ENCODE measurements at regions not wholly inside any gene's neighbourhood (a gene's known extent, or its start where the extent isn't known, plus 50 kb on each side); places are given as distances from the start of the nearest gene placed in this dataset.
"Not testable (repeated sequence)": the region's sequence is repeated elsewhere in the genome, so short reads cannot be mapped to it uniquely, and the experiment has no call there.

DNA sequence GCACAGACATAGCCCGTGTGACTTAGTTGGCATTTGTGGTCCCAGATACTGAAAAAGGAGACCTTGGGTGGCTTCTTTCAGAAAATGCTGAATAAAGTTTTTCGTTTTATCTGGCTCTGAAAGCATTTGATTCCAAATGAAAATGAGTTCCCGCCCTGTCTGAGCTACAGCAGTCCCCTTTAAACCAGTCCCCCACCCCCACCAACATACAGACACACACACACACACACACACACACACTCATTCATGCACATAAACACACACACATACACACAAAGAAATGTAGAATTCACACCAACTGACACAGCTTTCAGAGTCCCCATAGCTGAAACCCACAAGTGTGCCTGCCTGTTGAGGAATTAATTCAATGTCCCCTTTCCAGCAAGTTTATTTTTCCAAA, 97.0 kb upstream of the SMARCA2 start:
- no peak for DNase-seq

DNA sequence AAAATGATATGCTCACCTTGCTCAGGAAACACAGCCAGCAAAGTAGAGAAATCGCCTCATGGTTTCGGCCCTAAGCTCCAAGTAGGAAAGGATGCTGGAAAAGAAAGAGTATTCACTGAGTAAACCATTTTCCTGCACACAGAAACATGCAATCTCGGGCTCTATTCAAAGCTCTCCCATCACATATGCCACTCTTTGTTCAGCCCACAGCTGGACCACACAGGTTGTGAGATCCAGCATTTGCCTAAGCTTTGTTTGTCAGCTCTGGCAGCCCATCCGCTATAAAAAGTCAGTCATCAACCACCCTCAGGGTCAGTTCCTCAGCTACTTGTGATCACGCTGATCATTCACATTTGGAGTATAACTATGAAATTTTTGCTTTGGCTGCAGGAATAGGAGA, 96.5 kb upstream of the SMARCA2 start:
- no peak for DNase-seq

DNA sequence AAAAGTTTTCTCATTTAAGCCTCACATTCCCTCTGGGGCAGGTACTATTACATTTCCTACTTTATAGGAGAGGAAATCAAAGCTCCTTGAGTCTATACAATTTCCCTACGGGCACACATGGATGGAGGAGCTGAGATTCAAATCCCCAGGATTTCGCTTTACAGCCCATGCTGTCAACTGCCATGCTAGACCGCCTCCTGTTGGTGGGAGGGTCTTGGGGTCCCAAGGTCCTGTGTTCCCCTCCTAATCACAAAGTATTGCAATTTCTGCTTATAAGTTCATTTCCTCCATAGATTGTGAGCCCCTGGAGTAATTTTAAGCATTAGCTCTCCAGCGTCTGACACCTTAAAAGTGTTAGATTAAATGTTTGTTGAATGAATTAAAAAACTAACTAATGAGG, 95.9 kb upstream of the SMARCA2 start:
- no peak for DNase-seq

DNA sequence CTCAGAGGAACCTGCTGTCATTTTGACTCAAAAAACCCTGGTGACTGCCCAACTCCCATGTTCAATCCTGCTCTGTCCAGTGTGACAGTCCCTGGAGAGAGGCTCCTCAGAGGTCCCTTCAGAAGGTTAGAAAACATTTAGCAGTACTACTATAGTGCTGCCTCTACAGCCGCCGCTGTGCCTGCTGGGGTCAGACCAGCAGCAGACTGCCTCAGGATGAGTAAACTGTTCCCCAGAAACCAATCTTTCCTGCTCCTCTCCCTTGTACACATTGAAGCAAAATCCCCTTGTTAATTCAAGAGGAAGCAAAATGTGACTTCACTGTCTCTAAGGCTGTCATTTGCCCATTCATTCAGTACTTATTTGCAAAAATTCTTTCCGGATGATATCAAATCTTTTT, 94.8 kb upstream of the SMARCA2 start:
- no peak for DNase-seq

DNA sequence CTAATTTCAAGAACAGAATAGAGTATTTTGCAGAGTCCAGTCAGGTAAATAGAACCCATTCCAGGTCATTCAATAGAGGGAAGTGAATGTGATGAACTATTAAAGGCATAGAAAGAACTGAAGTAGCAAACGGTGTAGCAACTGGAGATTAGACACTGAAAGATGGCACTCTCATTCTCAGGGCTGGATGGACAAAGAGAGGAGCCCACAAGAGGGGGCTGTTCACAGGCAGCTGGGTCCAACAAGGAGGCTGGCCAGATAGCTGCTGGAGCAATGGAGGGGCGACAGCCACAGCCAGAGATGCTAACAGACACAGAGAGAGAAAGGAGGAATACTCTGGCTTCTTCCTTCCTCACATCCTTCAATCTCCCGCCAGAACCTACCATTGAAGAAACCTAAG, 93.1 kb upstream of the SMARCA2 start:
- no peak for DNase-seq

DNA sequence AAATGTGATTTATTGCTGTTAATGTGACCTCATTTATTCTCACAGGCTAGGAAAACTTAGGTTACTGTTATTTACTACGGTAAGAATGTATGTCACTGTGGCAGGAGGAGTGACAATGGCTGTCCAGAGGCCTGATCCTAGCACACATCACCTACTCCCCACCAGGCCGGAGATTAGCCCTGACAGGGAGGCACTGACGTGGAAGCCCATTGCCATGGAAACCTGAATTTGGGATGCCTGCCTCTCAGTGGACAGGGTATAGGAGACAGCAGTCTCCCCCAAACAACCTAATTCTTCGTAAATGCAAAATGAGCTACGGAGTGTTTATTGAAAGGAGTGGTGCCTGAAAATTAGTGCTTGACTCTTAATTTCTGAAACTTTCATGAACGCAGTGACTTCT, 87.6 kb upstream of the SMARCA2 start:
- DNase-seq = no peak

DNA sequence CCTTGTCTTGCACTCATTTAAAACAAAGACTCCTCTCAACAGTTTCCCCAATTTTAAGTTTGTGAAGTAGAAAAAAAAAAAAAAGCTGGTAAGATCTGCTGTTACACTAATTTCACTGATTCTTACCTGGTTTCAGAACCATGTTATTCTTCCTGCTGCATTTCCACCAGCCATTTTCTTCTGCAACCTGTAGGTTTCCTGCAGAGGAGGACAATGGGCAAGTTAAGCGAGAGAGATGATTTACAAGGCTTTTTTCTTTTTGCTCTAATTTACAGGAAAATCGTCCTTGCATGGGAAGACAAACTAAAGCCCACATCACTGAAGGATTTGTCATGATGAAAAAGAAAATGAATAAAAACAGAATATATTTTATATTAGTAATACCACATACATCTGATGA, 86.0 kb upstream of the SMARCA2 start:
- DNase-seq = no peak

DNA sequence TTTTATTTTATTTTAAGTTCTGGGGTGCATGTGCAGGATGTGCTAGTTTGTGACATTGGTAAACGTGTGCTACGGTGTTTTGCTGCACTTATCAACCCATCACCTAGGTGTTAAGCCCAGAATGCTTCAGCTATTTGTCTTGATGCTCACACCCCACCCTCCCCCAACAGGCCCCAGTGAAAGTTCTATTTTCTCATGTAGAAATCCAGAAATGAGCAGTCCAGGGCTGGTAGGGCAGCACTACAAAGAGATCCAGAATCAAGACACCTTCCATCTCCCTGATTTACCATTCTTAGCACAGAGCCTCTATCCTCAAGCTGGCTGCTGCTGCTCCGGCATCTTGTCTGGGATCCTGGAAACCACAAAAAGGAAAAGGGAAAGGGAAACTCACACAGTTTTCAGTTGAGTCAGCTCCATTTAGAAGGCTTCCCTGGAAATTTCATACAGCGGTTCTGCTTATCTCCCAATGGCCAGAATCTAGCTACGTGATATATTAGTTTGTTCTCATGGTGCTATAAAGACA, 85.4 kb upstream of the SMARCA2 start:
- no peak for DNase-seq

DNA sequence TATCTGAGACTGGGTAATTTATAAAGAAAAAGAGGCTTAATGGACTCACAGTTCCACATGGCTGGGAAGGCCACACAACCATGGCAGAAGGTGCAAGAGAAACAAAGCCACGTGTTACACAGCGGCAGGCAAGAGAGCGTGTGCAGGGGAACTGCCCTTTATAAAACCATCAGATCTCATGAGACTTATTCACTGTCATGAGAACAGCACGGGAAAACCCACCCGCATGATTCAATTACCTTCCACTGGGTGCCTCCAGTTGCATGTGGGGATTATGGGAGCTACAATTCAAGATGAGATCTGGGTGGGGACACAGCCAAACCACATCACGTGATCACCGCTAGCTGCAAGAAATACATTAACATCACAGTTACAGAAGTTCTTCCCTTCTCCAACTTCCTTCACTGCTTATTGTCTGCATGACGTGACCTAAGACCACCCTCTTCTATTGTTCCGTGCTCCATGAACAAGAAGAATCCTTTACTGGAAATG, 84.9 kb upstream of the SMARCA2 start:
- DNase-seq = not testable (repeated sequence)

DNA sequence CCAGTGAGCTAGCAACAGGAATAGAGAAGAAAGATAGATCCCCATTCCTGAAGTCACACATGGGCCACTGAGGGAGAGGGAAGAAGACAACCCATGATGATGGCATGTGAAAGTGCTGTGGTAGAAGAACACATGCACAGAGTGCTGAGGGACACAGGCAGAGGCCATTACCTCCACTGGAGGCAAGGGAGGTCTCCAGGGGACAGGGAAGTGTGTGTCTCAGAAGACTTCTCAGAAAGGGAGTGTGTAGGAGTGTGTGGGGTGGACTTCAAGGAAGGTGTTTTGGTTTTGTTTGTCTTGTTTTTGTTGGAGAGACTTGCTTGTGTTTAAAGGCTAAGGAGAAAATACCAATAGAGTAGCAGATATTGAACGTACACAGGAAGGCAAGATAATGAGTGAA, 77.0 kb upstream of the SMARCA2 start:
- no peak for DNase-seq

DNA sequence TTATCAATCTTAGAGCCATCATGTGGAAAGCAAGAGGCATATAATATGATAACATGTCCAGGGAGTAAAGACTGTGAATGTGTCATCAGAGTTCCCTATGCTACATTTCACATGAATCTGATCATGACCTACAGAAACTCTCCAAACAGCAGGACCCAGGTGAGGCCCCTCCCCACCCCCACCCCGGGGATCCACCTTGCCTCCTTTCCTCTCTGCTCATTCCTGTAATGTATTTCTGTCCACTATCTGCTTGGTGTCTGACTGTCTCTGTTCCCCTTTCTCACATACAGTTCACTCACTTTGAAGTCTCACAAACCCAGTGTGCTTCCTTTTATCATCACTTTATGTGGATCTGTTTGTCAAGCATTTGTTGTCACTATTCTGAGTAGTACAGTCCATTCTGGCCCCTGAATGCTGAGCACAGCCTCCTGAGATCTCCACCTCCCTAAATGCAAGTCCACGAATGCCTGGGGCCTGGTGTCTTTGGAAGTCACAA, 76.4 kb upstream of the SMARCA2 start:
- no peak for DNase-seq

DNA sequence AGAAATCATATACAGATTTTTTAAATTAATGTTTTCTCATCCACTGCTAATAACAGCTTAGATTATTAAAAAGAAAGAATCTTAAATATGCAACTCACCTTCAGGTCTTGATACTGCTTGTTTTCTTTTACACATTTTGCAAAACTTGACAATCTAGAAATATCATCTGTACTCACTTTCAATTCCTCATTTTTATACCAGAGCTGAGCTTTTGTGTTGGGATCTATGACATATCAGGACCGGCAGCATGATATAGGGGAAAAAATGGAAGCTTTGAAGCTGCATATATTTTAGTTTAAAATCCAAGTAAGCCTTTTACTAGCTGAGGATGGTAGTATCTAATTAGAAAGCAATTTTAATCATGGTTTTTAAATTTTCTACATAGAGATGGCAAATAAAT, 75.7 kb upstream of the SMARCA2 start:
- DNase-seq = no peak

DNA sequence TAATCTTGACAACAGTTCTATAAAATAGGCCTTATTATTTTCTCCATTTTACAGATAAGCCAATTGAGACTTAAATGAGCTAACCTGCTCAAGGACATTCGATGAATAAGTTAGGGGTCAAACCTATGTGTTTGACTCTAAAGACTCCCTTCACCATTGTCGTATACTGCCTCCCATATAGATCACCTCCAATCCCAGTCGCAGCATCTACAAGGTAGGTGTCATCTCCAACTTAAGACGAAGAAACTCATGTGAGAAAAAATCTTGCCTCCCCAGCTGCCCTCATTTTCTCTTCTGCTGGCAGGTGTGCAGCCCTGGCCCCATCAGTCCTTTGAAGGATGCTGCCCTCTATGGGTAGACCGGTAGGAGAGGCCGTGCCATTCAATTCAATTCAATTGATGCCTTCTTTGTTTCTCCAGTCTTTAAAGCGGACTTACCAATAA, 75.2 kb upstream of the SMARCA2 start:
- no peak for DNase-seq

DNA sequence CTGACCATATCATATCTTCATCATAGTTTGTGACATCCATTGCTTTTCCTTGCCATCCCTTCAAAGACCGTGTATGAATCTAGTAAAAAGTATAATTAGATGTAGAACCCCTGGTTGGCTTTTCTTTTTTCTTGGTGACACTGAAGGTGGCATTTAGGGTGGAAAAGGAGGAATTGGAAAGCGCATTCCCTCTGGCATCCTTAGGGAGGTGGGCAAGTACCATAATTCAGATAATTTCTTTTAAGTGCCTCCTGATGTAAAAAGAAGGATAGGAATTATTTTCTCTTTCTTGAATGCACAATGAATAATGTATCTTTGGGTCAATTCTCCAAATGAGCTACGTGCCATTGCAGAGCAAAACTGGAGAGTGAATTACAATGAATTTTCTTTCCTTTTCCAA, 73.2 kb upstream of the SMARCA2 start:
- no peak for DNase-seq

DNA sequence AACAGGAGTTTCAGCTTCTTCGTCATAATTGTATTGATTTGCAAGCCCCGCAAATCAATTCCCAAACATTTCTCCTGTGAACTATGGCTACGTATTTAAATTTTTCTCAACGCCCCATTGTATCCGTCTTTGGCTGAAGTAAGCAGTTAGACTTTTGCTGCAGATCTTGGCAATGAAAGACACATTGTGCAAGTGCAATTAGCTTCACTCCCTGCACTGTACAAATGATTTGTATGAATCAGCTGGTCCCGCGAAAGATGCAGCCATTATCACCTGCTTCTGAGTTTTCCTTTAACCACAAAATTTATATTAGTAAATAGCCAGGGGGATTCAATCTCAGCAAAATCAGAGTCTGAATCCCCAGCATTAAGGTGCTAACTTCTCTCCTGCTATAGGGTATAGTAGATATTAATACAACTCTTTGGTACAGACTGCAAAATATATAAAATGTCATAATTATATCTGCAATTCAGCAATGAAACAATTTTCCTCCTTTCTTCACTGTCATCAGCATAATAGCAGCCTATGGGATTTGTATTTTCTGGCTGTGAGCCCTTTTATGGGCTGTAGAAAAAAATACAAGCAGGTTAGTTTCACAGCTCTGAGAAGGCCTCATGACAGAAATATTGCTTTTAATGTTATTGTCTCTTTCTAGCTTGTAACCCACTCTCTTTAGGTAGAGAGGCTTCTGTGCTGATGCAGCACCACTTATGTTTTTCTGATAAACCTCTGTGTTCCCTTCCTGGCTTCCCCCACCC, 68.4 kb upstream of the SMARCA2 start:
- DNase-seq = no peak

DNA sequence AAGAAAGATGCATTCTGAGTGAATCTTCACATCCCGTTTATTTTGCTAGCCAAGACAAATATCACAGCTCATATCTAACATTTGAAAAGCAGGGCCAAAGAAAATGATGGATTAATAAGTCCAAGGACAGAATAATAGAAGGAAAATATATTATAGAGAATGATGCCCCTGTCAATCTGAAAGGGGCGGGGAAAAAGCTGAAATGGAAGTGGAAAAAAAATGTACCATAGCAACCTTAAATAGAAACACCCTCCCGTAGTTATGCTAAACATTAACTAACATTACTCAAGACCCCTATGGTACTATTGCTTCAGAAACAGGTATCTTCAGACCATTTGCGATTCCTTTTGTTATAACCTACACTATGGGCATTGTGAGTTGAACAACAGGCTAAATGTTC, 67.7 kb upstream of the SMARCA2 start:
- DNase-seq = no peak

DNA sequence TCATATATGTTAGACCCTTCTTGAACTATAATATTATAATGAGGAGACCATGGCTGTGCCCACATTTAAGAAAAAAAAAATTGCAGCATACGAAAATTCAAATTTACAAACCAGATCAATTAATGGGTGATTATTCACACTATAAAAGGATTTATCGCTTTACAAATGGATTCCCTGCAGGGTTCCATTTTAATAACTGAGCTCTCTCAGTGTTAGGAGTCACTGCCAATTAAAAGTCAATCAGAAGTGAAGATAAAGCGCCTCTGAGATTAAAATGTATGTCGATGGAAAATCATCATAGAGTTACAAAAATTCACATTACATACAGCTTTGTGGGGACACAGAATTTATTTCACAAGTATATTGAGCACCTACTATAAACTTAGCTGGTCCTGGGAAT, 66.6 kb upstream of the SMARCA2 start:
- DNase-seq = no peak

DNA sequence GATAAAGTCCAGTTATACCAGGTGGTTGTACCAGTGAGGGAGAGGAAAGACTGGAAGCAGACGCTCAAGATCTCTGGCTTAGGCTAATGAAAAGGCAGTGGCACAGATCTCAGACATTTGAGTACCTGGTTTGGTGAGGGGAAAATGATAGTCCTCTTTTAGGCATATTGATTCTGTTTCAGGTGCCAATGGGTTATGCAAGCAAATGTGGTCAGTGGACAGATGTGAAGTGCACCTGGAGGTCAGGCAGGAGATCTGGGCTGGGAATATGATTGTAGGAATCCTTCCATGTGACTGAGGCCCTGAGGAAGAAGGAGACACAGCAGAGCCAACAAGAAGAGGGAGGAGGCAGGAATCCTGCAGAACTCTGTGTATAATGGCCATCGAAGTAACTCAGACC, 63.7 kb upstream of the SMARCA2 start:
- no peak for DNase-seq

DNA sequence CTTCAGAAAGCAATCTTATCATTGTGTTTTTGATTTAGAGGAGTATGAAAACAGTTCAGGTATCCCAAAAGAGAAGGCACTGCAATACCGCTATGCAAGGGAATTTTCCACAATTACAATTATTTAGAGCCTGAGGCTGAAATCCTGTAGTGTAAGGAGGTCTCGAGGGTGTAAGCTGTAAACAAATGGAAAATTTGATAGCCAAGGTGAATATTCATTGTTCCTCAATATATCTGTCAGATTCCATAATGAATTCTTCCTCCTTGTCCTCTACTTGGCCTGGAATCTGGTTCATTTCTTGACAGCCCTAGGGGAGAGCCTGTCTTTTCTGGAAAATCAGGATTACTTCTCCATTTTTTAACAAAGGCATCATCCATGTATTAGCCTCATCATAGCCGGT, 63.1 kb upstream of the SMARCA2 start:
- DNase-seq = no peak

DNA sequence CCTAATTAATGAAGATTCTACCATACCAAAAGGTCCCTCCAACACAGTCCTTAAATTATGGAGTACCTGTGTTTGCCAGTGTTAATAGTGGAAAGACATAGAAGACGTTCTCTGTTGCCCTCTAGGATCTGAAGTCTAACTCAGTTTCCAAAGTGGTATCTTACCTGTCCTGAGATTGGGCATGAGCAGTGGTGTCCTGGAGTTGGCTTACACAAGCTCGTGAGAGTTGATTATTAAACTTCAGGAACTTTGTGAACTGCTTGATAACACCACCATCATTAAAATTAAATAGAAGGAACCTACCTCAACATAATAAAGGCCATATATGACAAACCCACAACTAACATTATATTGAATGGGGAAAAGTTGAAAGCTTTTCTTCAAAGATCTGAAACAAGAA, 60.9 kb upstream of the SMARCA2 start:
- DNase-seq = no peak

DNA sequence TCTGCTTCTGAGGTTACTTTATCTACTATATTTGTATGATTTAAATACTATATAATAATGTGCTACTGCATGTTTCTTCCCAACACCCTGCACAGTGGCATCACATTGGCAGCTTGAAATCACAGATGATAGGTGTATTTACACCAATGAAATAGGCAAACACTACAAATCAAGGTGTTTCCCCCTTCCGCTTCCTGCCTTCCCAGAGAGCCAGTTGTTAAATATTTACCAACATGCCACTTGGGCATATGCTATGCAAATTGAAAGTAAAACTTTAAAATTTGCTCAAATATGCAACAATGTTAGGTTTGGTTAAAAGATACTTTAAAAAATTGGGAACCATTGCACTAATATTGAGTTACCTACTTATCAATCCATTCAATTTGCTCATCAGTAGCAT, 58.2 kb upstream of the SMARCA2 start:
- DNase-seq = no peak

DNA sequence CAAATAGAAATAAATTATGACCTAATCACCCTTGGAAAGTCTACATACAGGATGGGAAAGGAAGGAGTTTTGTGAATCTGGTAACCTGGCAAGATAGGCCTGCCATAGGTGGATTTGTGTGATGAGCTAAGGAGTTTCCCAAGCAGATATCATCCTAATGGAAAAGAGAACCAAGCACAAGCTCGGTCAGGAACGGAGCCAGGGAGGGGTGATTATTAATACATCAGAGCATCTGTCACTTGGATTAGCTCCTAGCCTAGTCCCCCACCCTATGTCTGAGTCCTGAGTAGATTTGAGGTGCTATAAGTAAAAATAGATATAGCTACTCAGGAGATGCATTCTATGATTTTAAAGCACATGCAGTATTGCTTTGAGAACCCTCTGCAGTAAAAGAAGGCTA, 57.3 kb upstream of the SMARCA2 start:
- no peak for DNase-seq

DNA sequence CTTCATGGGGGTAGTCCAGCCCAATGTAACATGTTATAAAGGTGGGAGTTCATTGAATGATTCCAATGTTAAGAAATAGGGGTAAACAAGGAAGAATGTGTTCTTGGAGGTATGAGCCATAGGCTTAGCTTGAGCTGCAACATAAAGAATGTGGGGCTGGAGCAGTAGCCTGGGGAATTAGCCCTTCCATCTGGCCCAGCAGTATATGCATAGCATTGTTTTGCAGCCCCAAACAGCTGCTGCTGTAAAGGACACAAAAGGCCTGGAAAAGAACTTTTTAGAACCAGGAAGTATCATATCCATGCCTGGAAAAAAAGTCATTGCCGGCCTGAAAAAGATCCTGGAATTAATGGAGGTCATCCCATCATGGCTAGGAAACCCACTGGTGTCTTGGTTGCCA, 55.8 kb upstream of the SMARCA2 start:
- DNase-seq = no peak

Data from muscle of arm (tissue), 1 donor.